HCT116 (cell line): ENCODE measurements at regions not wholly inside any gene's neighbourhood (a gene's known extent, or its start where the extent isn't known, plus 50 kb on each side); places are given as distances from the start of the nearest gene placed in this dataset.

Experiments used
- ATAC-seq: fragments of 200-7000 bp; cut with Tn5 transposase; 2 replicates; pipeline ENCODE4 v1.9.1; 2020; ENCODE audit warnings: mild to moderate bottlenecking, moderate library complexity
- BruUV-seq: library from RNA; stranded (reverse); fragments of 400-500 nt; replicated peaks from 2 replicates; lab custom pipeline; 2021; lab: Mats Ljungman, UMichigan
- CTCF ChIA-PET: fragments of 300-600 bp; sonication (Branson Sonifier 250); formaldehyde crosslinking; loops from one replicate; lab custom pipeline; 2021; ENCODE audit warnings: antibody characterized with exemption; lab: Charles Lee
- POLR2A ChIA-PET: fragments of 300-600, 350-600 bp; sonication (Branson Sonifier 250); formaldehyde crosslinking; loops from one replicate; lab custom pipeline; 2021; ENCODE audit warnings: antibody characterized with exemption; lab: Charles Lee
- RAD21 ChIA-PET, 2 experiments: fragments of 300-600 bp; sonication (Branson Sonifier 250); formaldehyde crosslinking; loops; one replicate each; lab custom pipeline; 2023; ENCODE audit warnings: low total read pairs in 2 of 2; ENCODE audit not compliant: uncharacterized antibody in 2 of 2, unreplicated experiment in 2 of 2, low non-redundant PET in 1 of 2; lab: Charles Lee
- DNase-seq: peaks from one replicate; pipeline ENCODE4 v3.0.0-alpha.2; 2010; ENCODE audit warnings: low read depth, low spot score
- H2AFZ ChIP-seq: fragments of 200-600 bp; shearing (Covaris generic), sonication (generic); 2 replicates; pipeline ENCODE4 v1.6.1; 2017; ENCODE audit warnings: low read depth, mixed run types, mixed read lengths, antibody characterized with exemption, low read length; ENCODE audit not compliant: poor library complexity, severe bottlenecking
- H3K27ac ChIP-seq: 2 replicates; pipeline ENCODE4 v1.5.1; 2012; ENCODE audit warnings: low read depth, low read length
- H3K27me3 ChIP-seq: fragments of 200-600 bp; sonication (generic); 2 replicates; pipeline ENCODE4 v1.6.1; 2016; ENCODE audit warnings: mixed run types, low read length, mixed read lengths; ENCODE audit not compliant: insufficient read depth
- H3K36me3 ChIP-seq, 2 experiments: fragments of 200-500 bp in 1 of 2; fragments of 200-600 bp in 1 of 2; sonication (Bioruptor generic) in 1 of 2; sonication (generic) in 1 of 2; 2 replicates each; pipeline versions ENCODE4 v1.5.1 to v1.6.1; 2014 to 2016; ENCODE audit warnings: low read length in 2 of 2, inconsistent platforms in 1 of 2, mixed read lengths in 1 of 2, mixed run types in 1 of 2; ENCODE audit not compliant: insufficient read depth in 2 of 2, control insufficient read depth in 1 of 2
- H3K4me1 ChIP-seq, 2 experiments: fragments of 200-600 bp in 1 of 2; sonication (generic) in 1 of 2; 2 replicates each; pipeline versions ENCODE4 v1.5.1 to v1.6.1; 2012 to 2017; ENCODE audit warnings: low read length in 2 of 2, inconsistent platforms in 1 of 2, mild to moderate bottlenecking in 1 of 2, mixed read lengths in 1 of 2, mixed run types in 1 of 2, moderate library complexity in 1 of 2; ENCODE audit not compliant: insufficient read depth in 2 of 2, control insufficient read depth in 1 of 2
- H3K4me2 ChIP-seq: fragments of 200-600 bp; sonication (generic); 2 replicates; pipeline ENCODE4 v1.6.1; 2017; ENCODE audit warnings: mixed run types, low read length, mixed read lengths
- H3K4me3 ChIP-seq, 2 experiments: fragments of 200-600 bp in 1 of 2; sonication (generic) in 1 of 2; replicated peaks in 1 of 2; 2 replicates each; pipeline ENCODE4 v1.5.1; 2011 to 2016; ENCODE audit warnings: low read length in 2 of 2, control low read depth in 1 of 2, low read depth in 1 of 2, mild to moderate bottlenecking in 1 of 2, mixed read lengths in 1 of 2, mixed run types in 1 of 2
- H3K79me2 ChIP-seq: fragments of 200-600 bp; sonication (generic); 2 replicates; pipeline ENCODE4 v1.6.1; 2017; ENCODE audit warnings: mild to moderate bottlenecking, mixed run types, low read length, moderate library complexity, mixed read lengths; ENCODE audit not compliant: insufficient read depth
- H3K9ac ChIP-seq: fragments of 200-600 bp; sonication (generic); 2 replicates; pipeline ENCODE4 v1.6.1; 2016; ENCODE audit warnings: low read length, mixed read lengths
- H3K9me2 ChIP-seq: fragments of 200-600 bp; sonication (generic), shearing (Covaris generic); 2 replicates; pipeline ENCODE4 v1.6.1; 2017; ENCODE audit warnings: mixed run types, mild to moderate bottlenecking, moderate library complexity; ENCODE audit not compliant: insufficient read depth
- H3K9me3 ChIP-seq, 2 experiments: fragments of 200-500 bp in 1 of 2; fragments of 200-600 bp in 1 of 2; sonication (Bioruptor generic) in 1 of 2; sonication (generic) in 1 of 2; 2 replicates each; pipeline ENCODE4 v1.6.1; 2014 to 2017; ENCODE audit warnings: low read length in 2 of 2, mixed read lengths in 2 of 2, inconsistent platforms in 1 of 2, low read depth in 1 of 2, mild to moderate bottlenecking in 1 of 2, mixed run types in 1 of 2, moderate library complexity in 1 of 2; ENCODE audit not compliant: control insufficient read depth in 1 of 2, insufficient read depth in 1 of 2
- H4K20me1 ChIP-seq: fragments of 200-600 bp; sonication (generic), shearing (Covaris generic); 2 replicates; pipeline ENCODE4 v1.6.1; 2017; ENCODE audit warnings: mixed run types, mild to moderate bottlenecking, moderate library complexity; ENCODE audit not compliant: insufficient read depth
- CBX3 ChIP-seq: IDR thresholded peaks from 2 replicates; pipeline ENCODE4 v1.6.1; 2012; ENCODE audit warnings: low read depth
- CEBPB ChIP-seq: IDR thresholded peaks from 2 replicates; pipeline ENCODE4 v1.6.1; 2012; ENCODE audit warnings: low read depth
- ELF1 ChIP-seq: IDR thresholded peaks from 2 replicates; pipeline ENCODE4 v1.6.1; 2012; ENCODE audit warnings: low read depth, borderline replicate concordance
- EZH2 ChIP-seq: fragments of 200-600 bp; sonication (generic); IDR thresholded peaks from 2 replicates; pipeline ENCODE4 v1.6.1; 2017; ENCODE audit warnings: antibody characterized with exemption, mixed run types
- EZH2phosphoT487 ChIP-seq: fragments of 200-600 bp; IDR thresholded peaks from 2 replicates; pipeline ENCODE4 v1.6.1; 2018; ENCODE audit warnings: antibody characterized with exemption, borderline replicate concordance
- FOSL1 ChIP-seq: IDR thresholded peaks from 2 replicates; pipeline ENCODE4 v1.6.1; 2012; ENCODE audit warnings: low read depth
- JUND ChIP-seq: IDR thresholded peaks from 2 replicates; pipeline ENCODE4 v1.6.1; 2012
- MAX ChIP-seq: IDR thresholded peaks from 2 replicates; pipeline ENCODE4 v1.6.1; 2012
- POLR2A ChIP-seq: IDR thresholded peaks from 2 replicates; pipeline ENCODE4 v1.7.0; 2011; ENCODE audit warnings: borderline replicate concordance; ENCODE audit not compliant: insufficient read depth, insufficient read length; ENCODE audit errors: extremely low read depth
- POLR2AphosphoS5 ChIP-seq: IDR thresholded peaks from 2 replicates; pipeline ENCODE4 v1.6.1; 2011; ENCODE audit warnings: mild to moderate bottlenecking, low read depth, low read length, moderate library complexity
- RAD21 ChIP-seq: IDR thresholded peaks from 2 replicates; pipeline ENCODE4 v1.6.1; 2012; ENCODE audit warnings: low read depth, mild to moderate bottlenecking
- SIN3A ChIP-seq: IDR thresholded peaks from 2 replicates; pipeline ENCODE4 v1.6.1; 2012; ENCODE audit warnings: low read depth
- SP1 ChIP-seq: IDR thresholded peaks from 2 replicates; pipeline ENCODE4 v1.6.1; 2012; ENCODE audit warnings: low read depth
- SRF ChIP-seq: IDR thresholded peaks from 2 replicates; pipeline ENCODE4 v1.6.1; 2012; ENCODE audit warnings: low read depth
- TCF7L2 ChIP-seq: IDR thresholded peaks from 2 replicates; pipeline ENCODE4 v1.7.0; 2011; ENCODE audit warnings: borderline replicate concordance, inconsistent platforms; ENCODE audit not compliant: insufficient read depth, insufficient read length; ENCODE audit errors: extremely low read depth
- YY1 ChIP-seq: IDR thresholded peaks from 2 replicates; pipeline ENCODE4 v1.6.1; 2011; ENCODE audit warnings: low read length, low read depth, moderate library complexity, mild to moderate bottlenecking; ENCODE audit not compliant: insufficient replicate concordance; ENCODE audit errors: extremely low read depth
- ZBTB33 ChIP-seq: IDR thresholded peaks from 2 replicates; pipeline ENCODE4 v1.6.1; 2011; ENCODE audit warnings: mild to moderate bottlenecking, low read length, moderate library complexity; ENCODE audit not compliant: insufficient replicate concordance; ENCODE audit errors: extremely low read depth
- ZFX ChIP-seq: fragments of 450-650 bp; IDR thresholded peaks from 2 replicates; pipeline ENCODE4 v1.6.1; 2017
- ZNF274 ChIP-seq: fragments of 200-500 bp; sonication (Bioruptor generic); IDR thresholded peaks from 2 replicates; pipeline ENCODE4 v1.6.1; 2014; ENCODE audit warnings: mild to moderate bottlenecking, low read depth, low read length, inconsistent platforms
- intact Hi-C: fragments of 100-400 bp; cut with micrococcal nuclease; formaldehyde crosslinking; loops from 2 replicates; pipeline ENCODE4 v1.10.0; 2022

GRCh38 chr3:43865351-43865750 lies 174.6 kb downstream of the ABHD5 start:
- TF ChIP-seq EZH2phosphoT487 = no peak
- no peak for TF ChIP-seq POLR2AphosphoS5
- no peak for TF ChIP-seq SRF
- no peak for TF ChIP-seq SIN3A
- TF ChIP-seq EZH2 = no peak
- no peak for TF ChIP-seq ZFX
- no peak overlapping the region for H3K4me2 ChIP-seq
- intact Hi-C loops = no loop called here
- peaks cover 8 to 11% of the 10 kb centered on the region in 2 experiments for H3K4me1 ChIP-seq
- no TSS peak for BruUV-seq
- H3K36me3 ChIP-seq = no peaks in the 10 kb centered on the region
- no peak for DNase-seq
- no peak for ATAC-seq
- H3K27ac ChIP-seq = no peak overlapping the region
- no peaks in the 10 kb centered on the region for H3K9me3 ChIP-seq
- H2AFZ ChIP-seq = no peak overlapping the region
- CTCF ChIA-PET = interaction anchor here (1.2 kb wide), 1 partner anchor 14 kb away, joined by 3 read pairs; no protein-coding TSS in a partner anchor
- H3K79me2 ChIP-seq = no peaks in the 10 kb centered on the region
- no peaks in the 10 kb centered on the region for H3K9me2 ChIP-seq
- POLR2A ChIA-PET = no interaction called here
- no peak overlapping the region for H3K4me3 ChIP-seq
- H3K9ac ChIP-seq = no peak overlapping the region
- H3K27me3 ChIP-seq = no peaks in the 10 kb centered on the region; the same call in 1 of the 2 replicates
- RAD21 ChIA-PET = no interaction called here
- H4K20me1 ChIP-seq = no peaks in the 10 kb centered on the region

- no peak overlapping the region for H3K4me3 ChIP-seq
- H3K27me3 ChIP-seq = no peaks in the 10 kb centered on the region; the same call in 1 of the 2 replicates
- RAD21 ChIA-PET = no interaction called here
- BruUV-seq = no TSS peak
- CTCF ChIA-PET = interaction anchor here (1.2 to 3.0 kb wide), 2 partner anchors 10 to 13 kb away, joined by 3 to 14 read pairs; no protein-coding TSS in a partner anchor
- H3K36me3 ChIP-seq = no peaks in the 10 kb centered on the region
- H3K4me1 ChIP-seq = peaks cover 11 to 18% of the 10 kb centered on the region in 2 experiments
- no peaks in the 10 kb centered on the region for H4K20me1 ChIP-seq
- H3K9me2 ChIP-seq = no peaks in the 10 kb centered on the region
- intact Hi-C loops = no loop called here
- no peak overlapping the region for H3K9ac ChIP-seq
- H3K79me2 ChIP-seq = no peaks in the 10 kb centered on the region
- no peak overlapping the region for H3K4me2 ChIP-seq
- no peak for ATAC-seq
- H2AFZ ChIP-seq = no peak overlapping the region
- H3K9me3 ChIP-seq = no peaks in the 10 kb centered on the region
- no peak overlapping the region for H3K27ac ChIP-seq
- DNase-seq = no peak
- POLR2A ChIA-PET = no interaction called here
- TF ChIP-seq TCF7L2 (no peak), POLR2A (no peak), MAX (no peak), SP1 (no peak), ZFX (no peak), FOSL1 (no peak), ZBTB33 (no peak), EZH2phosphoT487 (no peak), CBX3 (no peak), ELF1 (no peak), ZNF274 (no peak), RAD21 (no peak), CEBPB (no peak), JUND (no peak), YY1 (no peak)
Observed at GRCh38 chr3:43865887-43866528, 175.3 kb downstream of the ABHD5 start.
